ENCODE measurements at regions not wholly inside any gene's neighbourhood (a gene's known extent, or its start where the extent isn't known, plus 50 kb on each side); places are given as distances from the start of the nearest gene placed in this dataset.

DNA sequence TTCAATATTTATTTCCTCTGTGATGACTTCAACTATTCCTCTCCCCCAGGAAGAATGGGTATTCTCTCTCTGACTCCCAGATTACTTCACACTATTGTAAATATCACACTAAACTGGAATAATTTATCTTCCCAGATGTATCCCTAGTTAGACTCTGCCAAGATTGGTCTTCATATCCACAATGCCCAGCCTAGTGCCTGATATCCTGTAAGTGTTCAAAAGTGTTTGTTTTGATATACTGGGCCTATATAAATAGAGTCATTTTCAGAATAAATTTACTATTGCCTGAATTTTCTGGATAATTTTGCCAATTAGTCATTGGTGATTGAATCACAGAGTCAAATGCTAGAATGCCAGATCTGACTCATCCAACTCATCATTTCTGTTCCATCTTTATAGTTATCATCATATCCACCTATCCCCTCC, 143.7 kb upstream of the TNC start:
- no peak for DNase-seq

DNA sequence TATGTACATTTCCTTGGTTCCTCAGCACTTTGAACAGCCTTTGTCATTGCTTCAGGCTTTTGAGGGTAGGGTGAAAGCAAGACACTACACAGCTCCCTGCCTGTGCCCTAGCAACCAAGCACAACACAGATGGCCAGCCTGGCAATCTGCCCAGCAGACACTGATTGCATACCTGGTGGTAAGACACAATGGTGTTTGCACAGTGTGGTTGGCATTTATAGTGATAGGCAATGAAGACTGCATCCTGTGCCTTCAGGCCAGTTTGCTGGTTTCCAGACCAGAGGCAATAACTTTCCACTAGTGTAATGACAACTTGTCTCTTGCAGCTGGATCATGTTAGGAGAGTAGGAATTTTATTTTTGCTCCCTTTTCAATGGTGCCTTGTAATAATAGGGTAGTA, 144.5 kb upstream of the TNC start:
- peak; percentile 88 for DNase-seq

- no peak for DNase-seq
These were observed 145.0 kb upstream of the TNC start for GRCh38 chr9:115262952-115263351.

DNA sequence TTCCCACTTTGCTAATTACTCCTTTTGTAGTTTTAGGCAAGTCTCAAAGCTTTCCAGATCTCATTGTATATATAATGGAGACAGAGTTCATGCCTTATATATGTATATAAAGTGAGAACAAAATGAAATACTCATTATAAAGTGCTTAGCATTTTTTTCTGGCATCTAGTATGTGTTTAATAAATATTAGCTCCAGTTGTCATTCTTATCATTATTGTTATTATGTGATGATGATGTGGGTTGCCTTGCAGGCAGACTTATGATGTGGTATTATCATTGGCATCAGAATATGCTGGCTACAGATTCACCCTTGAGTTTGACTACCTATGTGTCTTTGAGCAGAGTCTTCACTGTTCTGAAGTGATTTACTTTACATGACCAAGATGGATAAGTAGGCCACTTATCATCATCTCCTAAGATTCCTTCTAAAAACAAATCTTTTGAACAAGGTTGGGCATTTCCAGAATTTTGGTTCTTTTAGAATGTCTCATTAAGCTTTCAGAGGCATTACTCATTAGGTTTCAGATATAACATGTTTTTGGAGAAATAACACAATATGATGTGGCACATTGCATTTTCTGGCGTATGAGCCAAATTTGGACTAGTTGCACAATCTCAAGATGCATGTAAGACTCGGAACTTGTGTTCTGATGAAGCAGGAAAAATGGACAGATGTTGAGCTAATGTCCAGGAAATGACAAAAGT, 145.6 kb upstream of the TNC start:
- no peak for DNase-seq

DNA sequence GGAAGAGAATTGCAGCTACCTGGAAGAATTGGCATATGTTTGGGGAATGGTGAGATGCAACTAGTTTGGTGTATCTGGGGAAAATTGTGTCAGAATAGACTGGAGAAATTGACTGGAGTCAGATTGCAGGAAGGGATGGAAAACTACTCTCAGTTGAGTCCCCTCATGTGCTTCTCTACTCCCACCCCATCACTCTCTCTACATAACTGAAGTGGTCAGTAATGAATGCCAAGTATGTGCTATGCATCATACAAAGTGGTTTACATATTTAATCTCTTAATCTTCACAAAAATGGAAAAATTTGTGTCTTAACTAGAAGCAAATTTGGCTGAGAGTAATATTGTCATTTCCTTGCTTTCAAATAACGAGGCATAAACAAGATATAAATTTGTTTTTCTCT, 146.4 kb upstream of the TNC start:
- no peak for DNase-seq

- no peak for DNase-seq
These were observed 149.8 kb upstream of the TNC start for GRCh38 chr9:115267790-115268189.

GRCh38 chr9:115275753-115276152, 157.8 kb upstream of the TNC start:
- no peak for DNase-seq

DNA sequence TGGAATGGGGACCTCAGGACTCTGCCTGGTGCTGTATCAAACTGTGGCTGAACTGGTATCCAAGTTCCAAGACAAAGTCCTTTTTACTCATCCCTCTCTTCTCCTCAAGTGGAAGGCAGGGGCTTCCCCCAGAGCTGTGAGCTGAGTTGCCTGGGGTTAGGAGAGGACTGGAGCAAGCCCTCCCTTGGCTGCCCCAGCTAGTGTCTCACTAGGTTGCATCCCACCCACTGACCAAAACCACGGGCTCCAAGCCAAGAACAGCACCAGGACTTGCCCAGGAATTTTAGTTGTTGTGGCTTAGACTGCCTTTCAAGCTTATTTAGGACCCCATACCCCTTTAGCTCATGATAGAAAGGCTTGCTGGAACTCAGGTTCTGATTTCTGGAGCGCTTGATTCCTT, 158.7 kb upstream of the TNC start:
- DNase-seq: no peak

- DNase-seq: no peak
These were observed 159.3 kb upstream of the TNC start for GRCh38 chr9:115277301-115277700.

DNA sequence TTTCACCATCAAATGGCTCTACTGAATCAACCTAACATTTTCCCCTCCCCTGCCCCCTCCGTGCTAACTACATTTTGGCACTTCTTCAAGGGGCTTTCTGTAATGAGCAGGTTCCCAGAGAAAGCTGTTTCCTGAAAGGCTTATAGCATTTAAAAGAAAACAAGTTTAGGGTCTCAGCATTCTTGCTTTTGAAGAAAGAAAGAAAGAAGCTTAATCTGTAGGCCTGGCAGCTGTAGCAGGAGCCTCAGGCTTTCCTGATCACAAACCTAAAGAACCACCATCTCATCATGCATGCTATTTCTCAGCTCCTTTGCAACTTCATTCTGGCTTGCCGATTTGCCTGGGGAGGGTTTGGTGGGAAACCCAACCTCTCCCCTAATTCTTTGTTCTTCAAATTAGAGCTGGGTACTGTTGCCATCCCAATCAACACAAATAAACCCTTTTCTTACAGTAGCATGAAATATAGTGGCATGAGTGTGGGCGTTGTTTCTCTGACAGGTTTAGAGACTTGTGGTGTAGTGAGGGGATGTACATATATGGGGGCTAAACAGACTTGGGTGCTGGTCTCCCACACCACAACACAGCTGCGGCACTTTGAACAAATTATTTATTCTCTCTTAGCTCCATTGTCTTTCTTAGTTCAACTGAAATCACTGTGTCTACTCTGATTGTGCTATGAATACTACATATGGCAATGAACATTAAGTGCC, 160.5 kb upstream of the TNC start:
- DNase-seq: no peak

- no peak for DNase-seq
These were observed 165.4 kb upstream of the TNC start for GRCh38 chr9:115283395-115283794.

DNA sequence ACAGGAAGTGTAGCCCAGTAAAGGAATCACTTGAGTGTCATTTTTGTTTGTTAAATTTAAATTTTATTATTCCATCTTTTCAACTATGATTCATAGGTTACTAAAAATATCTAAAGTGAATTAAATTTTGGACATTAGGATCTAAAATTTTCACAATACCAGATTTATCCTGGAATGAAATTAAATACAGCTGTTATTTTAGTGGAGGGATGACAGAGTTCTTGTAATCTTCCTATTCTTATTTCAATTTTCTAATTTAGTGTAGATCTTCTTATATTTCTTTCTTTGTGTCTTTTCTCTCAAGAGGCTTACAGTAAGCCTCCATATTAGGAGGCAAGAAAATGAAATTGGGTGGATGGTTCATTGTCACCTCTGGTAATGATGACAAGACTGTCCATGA, 167.9 kb upstream of the TNC start:
- no peak for DNase-seq

DNA sequence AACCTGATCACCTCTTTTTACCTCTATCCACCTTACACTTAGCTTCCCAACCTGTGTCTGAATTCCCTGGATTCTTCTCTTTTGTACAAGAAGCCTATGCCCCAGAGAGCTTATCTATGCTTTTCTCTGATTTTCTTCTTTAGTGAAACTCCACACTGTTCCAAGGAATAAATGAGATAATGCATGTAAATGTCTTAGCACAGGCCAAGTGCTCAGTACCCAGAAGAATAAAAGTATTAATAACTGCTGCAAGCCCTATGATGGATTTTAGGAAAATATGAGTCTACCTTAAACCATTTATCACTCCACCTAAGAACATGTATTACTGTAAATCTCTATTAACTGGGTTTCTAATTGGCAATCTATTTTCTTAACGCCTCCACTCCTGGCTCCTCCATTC, 168.5 kb upstream of the TNC start:
- no peak for DNase-seq

GRCh38 chr9:115289757-115290208, 171.8 kb upstream of the TNC start:
- DNase-seq: no peak

DNA sequence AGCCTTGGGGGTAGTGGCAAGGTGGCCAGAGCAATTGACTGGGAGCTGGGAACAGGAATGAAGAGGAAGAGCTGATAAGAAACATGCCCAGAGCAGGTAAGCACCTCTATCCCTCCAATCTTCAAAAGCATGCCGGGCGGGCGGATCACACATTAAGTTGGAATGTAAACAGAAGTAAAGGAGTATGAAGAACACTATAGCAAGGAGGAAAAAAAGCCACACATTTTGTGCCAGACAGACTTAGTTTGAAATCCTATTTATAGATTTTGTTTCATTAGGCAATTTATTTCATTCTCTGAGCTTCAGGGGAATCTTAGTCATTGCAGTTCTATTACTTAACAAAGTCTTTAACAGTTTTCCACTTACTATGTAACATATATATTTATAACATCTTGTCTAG, 173.9 kb upstream of the TNC start:
- DNase-seq: no peak

DNA sequence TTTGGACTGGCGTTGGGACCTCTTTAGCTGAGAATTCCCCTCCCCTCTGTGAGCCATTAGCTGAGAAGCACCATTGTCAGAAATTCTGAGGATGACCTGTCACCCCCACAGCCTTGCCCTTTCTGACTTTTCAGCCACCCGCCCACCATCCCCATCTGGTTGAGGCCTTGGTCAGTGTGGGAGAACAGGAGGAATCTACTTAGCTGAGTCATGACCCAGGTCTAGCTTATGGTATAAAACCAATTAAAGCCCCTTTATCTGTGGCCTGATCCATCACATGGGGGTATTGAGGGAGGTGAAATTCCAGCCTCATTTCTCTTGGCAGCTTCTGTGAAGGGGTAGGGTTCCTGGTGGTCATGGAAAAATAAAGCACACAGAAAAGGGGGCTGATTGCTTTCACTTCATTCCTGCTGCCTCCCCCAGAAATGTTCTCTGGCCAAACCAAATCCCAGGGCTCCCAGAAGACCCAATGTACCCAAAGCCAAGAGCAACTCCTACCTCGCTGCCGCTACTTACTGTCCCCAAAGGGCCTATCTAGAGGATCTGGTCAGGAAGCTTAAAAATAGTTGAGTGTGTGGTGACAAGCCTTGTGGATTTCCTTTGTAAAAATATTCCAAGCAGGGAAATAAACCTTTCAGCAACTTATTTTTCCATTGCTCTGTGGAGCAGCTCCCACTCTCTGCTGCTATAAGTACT, 174.8 kb upstream of the TNC start:
- no peak for DNase-seq

- DNase-seq: no peak
These were observed 177.8 kb upstream of the TNC start for GRCh38 chr9:115295734-115296133.

GRCh38 chr9:115296831-115297565, 179.0 kb upstream of the TNC start:
- DNase-seq: no peak

GRCh38 chr9:115300116-115300515, 182.2 kb upstream of the TNC start:
- no peak for DNase-seq

GRCh38 chr9:115300874-115301273, 182.9 kb upstream of the TNC start:
- DNase-seq: no peak

DNA sequence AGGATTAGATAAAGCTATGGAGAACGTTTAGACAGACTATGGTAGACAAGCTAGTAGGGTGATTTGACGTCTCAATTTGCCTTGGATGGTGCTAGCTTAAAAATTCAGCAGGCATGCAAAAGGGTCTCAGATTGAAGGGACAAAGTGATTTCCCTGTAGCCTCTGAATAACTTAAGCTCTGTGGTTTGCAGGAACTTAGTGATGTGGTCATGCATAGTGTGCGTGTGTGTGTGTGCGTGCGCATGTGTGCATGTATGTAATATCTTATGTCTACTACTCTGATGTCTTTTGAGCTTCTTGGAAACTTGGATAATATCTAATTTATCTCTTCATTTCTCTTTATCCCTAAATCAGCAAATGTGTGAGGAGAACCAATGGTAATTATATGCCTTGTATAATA, 183.6 kb upstream of the TNC start:
- no peak for DNase-seq

DNA sequence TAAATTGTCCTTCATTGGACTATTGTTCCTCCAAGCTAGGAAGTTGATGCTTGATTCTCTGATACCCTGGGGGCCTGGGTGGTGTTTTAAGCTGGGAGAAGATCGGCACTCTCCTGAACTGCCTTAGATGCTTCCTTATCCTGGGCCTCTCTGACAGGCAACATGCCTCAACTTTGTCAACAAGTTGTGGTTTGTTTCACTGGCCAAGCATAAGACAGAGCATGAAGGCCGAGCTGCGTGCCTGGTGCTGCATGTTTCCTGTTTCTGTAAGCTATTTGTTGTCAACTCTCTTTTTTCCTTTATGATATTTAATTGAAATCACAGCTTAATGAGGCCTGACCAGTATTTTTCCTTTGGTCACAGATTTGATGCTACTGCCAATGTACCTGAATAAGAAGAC, 187.6 kb upstream of the TNC start:
- no peak for DNase-seq

- DNase-seq: no peak
These were observed 188.9 kb upstream of the TNC start for GRCh38 chr9:115306865-115307264.

Data from NCI-H1694 treated with DMSO at 0.1 percent for 48 hours (cell line).